ENCODE measurements at regions not wholly inside any gene's neighbourhood (a gene's known extent, or its start where the extent isn't known, plus 50 kb on each side); places are given as distances from the start of the nearest gene placed in this dataset.
"Not testable (repeated sequence)": the region's sequence is repeated elsewhere in the genome, so short reads cannot be mapped to it uniquely, and the experiment has no call there.

GRCh38 chr1:243050613-243051012 lies 204.5 kb downstream of the CEP170 start:
- H3K27me3 Mint-ChIP-seq; H3K27ac ChIP-seq (ENCODE audit: low read depth in 1 of 2, low read length in 2 of 2); H3K9me3 Mint-ChIP-seq; DNase-seq; H3K36me3 Mint-ChIP-seq (ENCODE audit: low read depth); H3K36me3 ChIP-seq (ENCODE audit: insufficient read depth, low read length); H3K27ac Mint-ChIP-seq; CTCF ChIA-PET; ATAC-seq (ENCODE audit: poor library complexity); H3K4me1 Mint-ChIP-seq (ENCODE audit: low read depth); H3K27me3 ChIP-seq (ENCODE audit: control insufficient read depth in 1 of 2, insufficient read depth in 2 of 2, low read length in 2 of 2); H3K4me3 Mint-ChIP-seq; H3K9me3 ChIP-seq (ENCODE audit: control insufficient read depth in 1 of 2, insufficient read depth in 1 of 2, low read length in 2 of 2); H3K4me1 ChIP-seq (ENCODE audit: insufficient read depth, low read length); POLR2A ChIA-PET; H3K4me3 ChIP-seq (ENCODE audit: low read length): not testable (repeated sequence)
- intact Hi-C loops (cut with DNase I, micrococcal nuclease): loop anchor here in 1 of 2 experiments (10.0 kb wide), 1 partner anchor 274 kb away; no protein-coding TSS in a partner anchor

- ATAC-seq (ENCODE audit: poor library complexity); H3K27ac Mint-ChIP-seq; DNase-seq; H3K9me3 Mint-ChIP-seq; H3K27ac ChIP-seq (ENCODE audit: low read depth in 1 of 2, low read length in 2 of 2); H3K27me3 Mint-ChIP-seq; H3K27me3 ChIP-seq (ENCODE audit: control insufficient read depth in 1 of 2, insufficient read depth in 2 of 2, low read length in 2 of 2); H3K4me3 ChIP-seq (ENCODE audit: low read length); CTCF ChIA-PET; H3K36me3 Mint-ChIP-seq (ENCODE audit: low read depth); POLR2A ChIA-PET; H3K9me3 ChIP-seq (ENCODE audit: control insufficient read depth in 1 of 2, insufficient read depth in 1 of 2, low read length in 2 of 2); H3K4me1 ChIP-seq (ENCODE audit: insufficient read depth, low read length); H3K4me1 Mint-ChIP-seq (ENCODE audit: low read depth); H3K4me3 Mint-ChIP-seq; H3K36me3 ChIP-seq (ENCODE audit: insufficient read depth, low read length): not testable (repeated sequence)
- intact Hi-C loops (cut with DNase I, micrococcal nuclease): loop anchor here in 1 of 2 experiments (10.0 kb wide), 1 partner anchor 275 kb away; no protein-coding TSS in a partner anchor
These were observed 205.4 kb downstream of the CEP170 start for GRCh38 chr1:243049716-243050115.

- H3K4me3 ChIP-seq (ENCODE audit: low read length); POLR2A ChIA-PET; H3K27ac Mint-ChIP-seq; CTCF ChIA-PET; ATAC-seq (ENCODE audit: poor library complexity); H3K27me3 Mint-ChIP-seq; H3K27me3 ChIP-seq (ENCODE audit: control insufficient read depth in 1 of 2, insufficient read depth in 2 of 2, low read length in 2 of 2); H3K4me3 Mint-ChIP-seq; H3K27ac ChIP-seq (ENCODE audit: low read depth in 1 of 2, low read length in 2 of 2); H3K36me3 ChIP-seq (ENCODE audit: insufficient read depth, low read length); H3K9me3 Mint-ChIP-seq; H3K4me1 Mint-ChIP-seq (ENCODE audit: low read depth); DNase-seq; H3K4me1 ChIP-seq (ENCODE audit: insufficient read depth, low read length); intact Hi-C loops (cut with DNase I, micrococcal nuclease); H3K9me3 ChIP-seq (ENCODE audit: control insufficient read depth in 1 of 2, insufficient read depth in 1 of 2, low read length in 2 of 2); H3K36me3 Mint-ChIP-seq (ENCODE audit: low read depth): not testable (repeated sequence)
These were observed 233.7 kb downstream of the CEP170 start for GRCh38 chr1:243021365-243021764.

GRCh38 chr1:243019030-243019635 lies 235.9 kb downstream of the CEP170 start:
- H3K4me3 Mint-ChIP-seq; ATAC-seq (ENCODE audit: poor library complexity); H3K27me3 ChIP-seq (ENCODE audit: control insufficient read depth in 1 of 2, insufficient read depth in 2 of 2, low read length in 2 of 2); H3K27me3 Mint-ChIP-seq; H3K4me1 ChIP-seq (ENCODE audit: insufficient read depth, low read length); CTCF ChIA-PET; intact Hi-C loops (cut with DNase I, micrococcal nuclease); H3K4me1 Mint-ChIP-seq (ENCODE audit: low read depth); H3K36me3 Mint-ChIP-seq (ENCODE audit: low read depth); H3K4me3 ChIP-seq (ENCODE audit: low read length); H3K27ac ChIP-seq (ENCODE audit: low read depth in 1 of 2, low read length in 2 of 2); H3K27ac Mint-ChIP-seq; H3K36me3 ChIP-seq (ENCODE audit: insufficient read depth, low read length); POLR2A ChIA-PET; H3K9me3 ChIP-seq (ENCODE audit: control insufficient read depth in 1 of 2, insufficient read depth in 1 of 2, low read length in 2 of 2); H3K9me3 Mint-ChIP-seq: not testable (repeated sequence)
- peak in 11 of 14 experiments; percentile 0 to 43 (median 14) for DNase-seq

GRCh38 chr1:243010719-243011118 lies 244.4 kb downstream of the CEP170 start:
- intact Hi-C loops (cut with DNase I, micrococcal nuclease); H3K9me3 Mint-ChIP-seq; H3K4me1 Mint-ChIP-seq (ENCODE audit: low read depth); H3K36me3 Mint-ChIP-seq (ENCODE audit: low read depth); POLR2A ChIA-PET; ATAC-seq (ENCODE audit: poor library complexity); DNase-seq; H3K27ac ChIP-seq (ENCODE audit: low read depth in 1 of 2, low read length in 2 of 2); H3K4me3 ChIP-seq (ENCODE audit: low read length); H3K9me3 ChIP-seq (ENCODE audit: control insufficient read depth in 1 of 2, insufficient read depth in 1 of 2, low read length in 2 of 2); H3K36me3 ChIP-seq (ENCODE audit: insufficient read depth, low read length); CTCF ChIA-PET; H3K4me1 ChIP-seq (ENCODE audit: insufficient read depth, low read length); H3K27ac Mint-ChIP-seq; H3K4me3 Mint-ChIP-seq; H3K27me3 ChIP-seq (ENCODE audit: control insufficient read depth in 1 of 2, insufficient read depth in 2 of 2, low read length in 2 of 2); H3K27me3 Mint-ChIP-seq: not testable (repeated sequence)

- H3K27ac Mint-ChIP-seq; H3K4me1 Mint-ChIP-seq (ENCODE audit: low read depth); H3K27me3 Mint-ChIP-seq; ATAC-seq (ENCODE audit: poor library complexity); H3K36me3 Mint-ChIP-seq (ENCODE audit: low read depth); CTCF ChIA-PET; H3K9me3 ChIP-seq (ENCODE audit: control insufficient read depth in 1 of 2, insufficient read depth in 1 of 2, low read length in 2 of 2); intact Hi-C loops (cut with DNase I, micrococcal nuclease); H3K27ac ChIP-seq (ENCODE audit: low read depth in 1 of 2, low read length in 2 of 2); H3K27me3 ChIP-seq (ENCODE audit: control insufficient read depth in 1 of 2, insufficient read depth in 2 of 2, low read length in 2 of 2); H3K4me1 ChIP-seq (ENCODE audit: insufficient read depth, low read length); DNase-seq; H3K9me3 Mint-ChIP-seq; H3K4me3 Mint-ChIP-seq; POLR2A ChIA-PET; H3K4me3 ChIP-seq (ENCODE audit: low read length); H3K36me3 ChIP-seq (ENCODE audit: insufficient read depth, low read length): not testable (repeated sequence)
These were observed 254.1 kb downstream of the CEP170 start for GRCh38 chr1:243001003-243001402.

GRCh38 chr1:242992776-242993175 lies 262.3 kb downstream of the CEP170 start:
- H3K4me3 ChIP-seq (ENCODE audit: low read length); H3K36me3 Mint-ChIP-seq (ENCODE audit: low read depth); H3K4me1 Mint-ChIP-seq (ENCODE audit: low read depth); H3K27me3 Mint-ChIP-seq; H3K27ac ChIP-seq (ENCODE audit: low read depth in 1 of 2, low read length in 2 of 2); intact Hi-C loops (cut with DNase I, micrococcal nuclease); POLR2A ChIA-PET; H3K4me3 Mint-ChIP-seq; ATAC-seq (ENCODE audit: poor library complexity); H3K27ac Mint-ChIP-seq; H3K9me3 Mint-ChIP-seq; H3K9me3 ChIP-seq (ENCODE audit: control insufficient read depth in 1 of 2, insufficient read depth in 1 of 2, low read length in 2 of 2); H3K36me3 ChIP-seq (ENCODE audit: insufficient read depth, low read length); H3K27me3 ChIP-seq (ENCODE audit: control insufficient read depth in 1 of 2, insufficient read depth in 2 of 2, low read length in 2 of 2); DNase-seq; CTCF ChIA-PET; H3K4me1 ChIP-seq (ENCODE audit: insufficient read depth, low read length): not testable (repeated sequence)

All from CD4-positive, alpha-beta T cell (primary cell).